SK-N-SH treated with all-trans-retinoic acid at 6 μM for 48 hours (cell line): ENCODE measurements at regions not wholly inside any gene's neighbourhood (a gene's known extent, or its start where the extent isn't known, plus 50 kb on each side); places are given as distances from the start of the nearest gene placed in this dataset.

Experiments used
- ARNTL ChIP-seq: fragments of 450-650 bp; formaldehyde crosslinking; IDR thresholded peaks from 2 replicates; pipeline ENCODE4 v1.5.0; 2020; ENCODE audit warnings: low read depth, mild to moderate bottlenecking, moderate library complexity, borderline replicate concordance
- BACH2 ChIP-seq: fragments of 250-450 bp; sonication (Bioruptor Pico); IDR thresholded peaks from 2 replicates; pipeline ENCODE4 v1.9.0; 2021; ENCODE audit warnings: mild to moderate bottlenecking, borderline replicate concordance
- CREB5 ChIP-seq: fragments of 250-450 bp; sonication (Bioruptor Pico); IDR thresholded peaks from 2 replicates; pipeline ENCODE4 v1.5.1; 2020; ENCODE audit warnings: low read depth, mild to moderate bottlenecking, moderate library complexity
- ESRRG ChIP-seq: fragments of 250-450 bp; sonication (Bioruptor Pico); IDR thresholded peaks from 2 replicates; pipeline ENCODE4 v1.6.1; 2021; ENCODE audit warnings: mild to moderate bottlenecking
- OSR1 ChIP-seq: fragments of 250-450 bp; sonication (Bioruptor Pico); IDR thresholded peaks from 2 replicates; pipeline ENCODE4 v1.8.0; 2022; ENCODE audit warnings: moderate library complexity, mild to moderate bottlenecking, inconsistent platforms
- PPARA ChIP-seq: fragments of 250-450 bp; sonication (Bioruptor Pico); IDR thresholded peaks from 2 replicates; pipeline ENCODE4 v1.5.0; 2020; ENCODE audit warnings: mild to moderate bottlenecking, borderline replicate concordance
- SNAI2 ChIP-seq: fragments of 250-450 bp; sonication (Bioruptor Pico); IDR thresholded peaks from 2 replicates; pipeline ENCODE4 v1.5.0; 2020; ENCODE audit warnings: mild to moderate bottlenecking, moderate library complexity
- TSHZ2 ChIP-seq: fragments of 250-450 bp; sonication (Bioruptor Pico); IDR thresholded peaks from 2 replicates; pipeline ENCODE4 v1.5.0; 2020; ENCODE audit warnings: mild to moderate bottlenecking, moderate library complexity
- ZC3H10 ChIP-seq: fragments of 250-450 bp; sonication (Bioruptor Pico); IDR thresholded peaks from 2 replicates; pipeline ENCODE4 v1.5.1; 2021; ENCODE audit warnings: mild to moderate bottlenecking, moderate library complexity
- ZFP3 ChIP-seq: fragments of 250-450 bp; sonication (Bioruptor Pico); IDR thresholded peaks from 2 replicates; pipeline ENCODE4 v1.5.0; 2020; ENCODE audit warnings: mild to moderate bottlenecking, moderate library complexity
- ZFP30 ChIP-seq: fragments of 450-650 bp; formaldehyde crosslinking; IDR thresholded peaks from 2 replicates; pipeline ENCODE4 v1.5.0; 2022; ENCODE audit warnings: mild to moderate bottlenecking, moderate library complexity
- TF ChIP-seq, protein P1 (sequence below): fragments of 250-450 bp; sonication (Bioruptor Pico); IDR thresholded peaks from 2 replicates; pipeline ENCODE4 v1.8.0; 2021; ENCODE audit warnings: low read depth, mild to moderate bottlenecking, moderate library complexity, borderline replicate concordance
- TF ChIP-seq, protein P2 (sequence below): fragments of 250-450 bp; sonication (Bioruptor Pico); IDR thresholded peaks from 2 replicates; pipeline ENCODE4 v1.8.0; 2020; ENCODE audit warnings: mild to moderate bottlenecking, moderate library complexity, borderline replicate concordance

DNA sequence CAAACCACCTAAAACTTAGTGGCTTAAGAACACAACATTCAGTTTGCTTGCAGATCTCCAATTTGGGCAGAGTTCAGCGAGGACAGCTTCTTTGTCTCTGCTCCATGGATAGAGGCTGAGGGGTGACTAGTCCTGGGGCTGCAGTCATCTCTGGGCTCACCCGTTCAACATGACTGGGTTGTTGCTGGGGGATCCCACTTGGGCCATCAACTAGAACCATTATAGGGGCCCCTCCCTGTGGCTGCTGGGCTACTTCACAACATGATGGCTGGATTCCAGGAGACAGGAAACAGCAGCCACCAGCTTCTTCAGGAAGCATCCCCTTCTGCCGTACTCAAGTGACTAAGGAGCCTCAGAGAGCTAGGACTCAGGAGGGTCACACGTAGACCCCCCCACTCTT, 140.9 kb downstream of the RHOU start:
- no peak for TF ChIP-seq BACH2 (CRISPR knock-in tag)
- no peak for TF ChIP-seq ZFP3
- TF ChIP-seq, protein P1, sequence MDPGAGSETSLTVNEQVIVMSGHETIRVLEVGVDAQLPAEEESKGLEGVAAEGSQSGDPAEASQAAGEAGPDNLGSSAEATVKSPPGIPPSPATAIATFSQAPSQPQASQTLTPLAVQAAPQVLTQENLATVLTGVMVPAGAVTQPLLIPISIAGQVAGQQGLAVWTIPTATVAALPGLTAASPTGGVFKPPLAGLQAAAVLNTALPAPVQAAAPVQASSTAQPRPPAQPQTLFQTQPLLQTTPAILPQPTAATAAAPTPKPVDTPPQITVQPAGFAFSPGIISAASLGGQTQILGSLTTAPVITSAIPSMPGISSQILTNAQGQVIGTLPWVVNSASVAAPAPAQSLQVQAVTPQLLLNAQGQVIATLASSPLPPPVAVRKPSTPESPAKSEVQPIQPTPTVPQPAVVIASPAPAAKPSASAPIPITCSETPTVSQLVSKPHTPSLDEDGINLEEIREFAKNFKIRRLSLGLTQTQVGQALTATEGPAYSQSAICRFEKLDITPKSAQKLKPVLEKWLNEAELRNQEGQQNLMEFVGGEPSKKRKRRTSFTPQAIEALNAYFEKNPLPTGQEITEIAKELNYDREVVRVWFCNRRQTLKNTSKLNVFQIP (CRISPR knock-in tag) = no peak
- TF ChIP-seq ZFP30 (CRISPR knock-in tag) = no peak
- no peak for TF ChIP-seq SNAI2
- no peak for TF ChIP-seq ZC3H10 (CRISPR knock-in tag)
- no peak for TF ChIP-seq TSHZ2 (CRISPR knock-in tag)
- TF ChIP-seq PPARA = no peak
- TF ChIP-seq, protein P2, sequence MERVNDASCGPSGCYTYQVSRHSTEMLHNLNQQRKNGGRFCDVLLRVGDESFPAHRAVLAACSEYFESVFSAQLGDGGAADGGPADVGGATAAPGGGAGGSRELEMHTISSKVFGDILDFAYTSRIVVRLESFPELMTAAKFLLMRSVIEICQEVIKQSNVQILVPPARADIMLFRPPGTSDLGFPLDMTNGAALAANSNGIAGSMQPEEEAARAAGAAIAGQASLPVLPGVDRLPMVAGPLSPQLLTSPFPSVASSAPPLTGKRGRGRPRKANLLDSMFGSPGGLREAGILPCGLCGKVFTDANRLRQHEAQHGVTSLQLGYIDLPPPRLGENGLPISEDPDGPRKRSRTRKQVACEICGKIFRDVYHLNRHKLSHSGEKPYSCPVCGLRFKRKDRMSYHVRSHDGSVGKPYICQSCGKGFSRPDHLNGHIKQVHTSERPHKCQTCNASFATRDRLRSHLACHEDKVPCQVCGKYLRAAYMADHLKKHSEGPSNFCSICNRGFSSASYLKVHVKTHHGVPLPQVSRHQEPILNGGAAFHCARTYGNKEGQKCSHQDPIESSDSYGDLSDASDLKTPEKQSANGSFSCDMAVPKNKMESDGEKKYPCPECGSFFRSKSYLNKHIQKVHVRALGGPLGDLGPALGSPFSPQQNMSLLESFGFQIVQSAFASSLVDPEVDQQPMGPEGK (CRISPR knock-in tag) = no peak
- TF ChIP-seq ARNTL = no peak
- no peak for TF ChIP-seq ESRRG
- TF ChIP-seq CREB5 (CRISPR knock-in tag) = no peak
- no peak for TF ChIP-seq OSR1 (CRISPR knock-in tag)
